ENCODE measurements at regions not wholly inside any gene's neighbourhood (a gene's known extent, or its start where the extent isn't known, plus 50 kb on each side); places are given as distances from the start of the nearest gene placed in this dataset.

- H3K27ac ChIP-seq (ENCODE audit: insufficient read depth, low read length) = no peak overlapping the region
- TF ChIP-seq CTCF (conservative IDR thresholded peaks at IDR 0.05 in 1 of 2, IDR thresholded peaks at IDR 0.05 in 1 of 2; ENCODE audit: low read depth in 1 of 2, low read length in 2 of 2) (no peak), EZH2 (IDR thresholded peaks at IDR 0.05; ENCODE audit: low read length, missing control alignments) (no peak)
- no peak for DNase-seq (ENCODE audit: low read depth in 2 of 2)
- no peak overlapping the region for H3K4me3 ChIP-seq (replicated peaks in 1 of 4; ENCODE audit: control extremely low read depth in 1 of 4, insufficient read depth in 1 of 4, low read depth in 3 of 4, low read length in 4 of 4)
- H3K27me3 ChIP-seq (ENCODE audit: control insufficient read depth, insufficient read depth, low read length) = no peaks in the 10 kb centered on the region
- no peaks in the 10 kb centered on the region for H3K79me2 ChIP-seq (ENCODE audit: control insufficient read depth, insufficient read depth, low read length)
- no peaks in the 10 kb centered on the region for H4K20me1 ChIP-seq (ENCODE audit: control insufficient read depth, extremely low read depth, insufficient read depth, low read length)
- H3K36me3 ChIP-seq (ENCODE audit: control insufficient read depth, insufficient read depth, low read length) = no peaks in the 10 kb centered on the region
- H3K4me2 ChIP-seq (ENCODE audit: extremely low read depth, insufficient read depth, low read length) = no peak overlapping the region
- H2AFZ ChIP-seq (ENCODE audit: low read length) = no peak overlapping the region
- H3K4me1 ChIP-seq (ENCODE audit: control insufficient read depth, extremely low read depth, insufficient read depth, low read length) = no peaks in the 10 kb centered on the region
- H3K9me3 ChIP-seq (ENCODE audit: control insufficient read depth, insufficient read depth, low read depth, low read length) = no peaks in the 10 kb centered on the region
- H3K9ac ChIP-seq (ENCODE audit: insufficient read depth, low read length) = no peak overlapping the region
Measured at GRCh38 chr9:17024129-17024528, 110.7 kb upstream of the CNTLN start.

GRCh38 chr9:17021387-17021970, 113.4 kb upstream of the CNTLN start:
- Histone ChIP-seq H3K36me3 (ENCODE audit: control insufficient read depth, insufficient read depth, low read length) (no peaks in the 10 kb centered on the region), H3K79me2 (ENCODE audit: control insufficient read depth, insufficient read depth, low read length) (no peaks in the 10 kb centered on the region), H3K27ac (ENCODE audit: insufficient read depth, low read length) (no peak overlapping the region), H3K4me2 (ENCODE audit: extremely low read depth, insufficient read depth, low read length) (no peak overlapping the region), H4K20me1 (ENCODE audit: control insufficient read depth, extremely low read depth, insufficient read depth, low read length) (no peaks in the 10 kb centered on the region), H3K4me3 (replicated peaks in 1 of 4; ENCODE audit: control extremely low read depth in 1 of 4, insufficient read depth in 1 of 4, low read depth in 3 of 4, low read length in 4 of 4) (no peak overlapping the region), H2AFZ (ENCODE audit: low read length) (no peak overlapping the region), H3K4me1 (ENCODE audit: control insufficient read depth, extremely low read depth, insufficient read depth, low read length) (peaks cover 2% of the 10 kb centered on the region), H3K9me3 (ENCODE audit: control insufficient read depth, insufficient read depth, low read depth, low read length) (no peaks in the 10 kb centered on the region), H3K27me3 (ENCODE audit: control insufficient read depth, insufficient read depth, low read length) (no peaks in the 10 kb centered on the region), H3K9ac (ENCODE audit: insufficient read depth, low read length) (no peak overlapping the region)
- DNase-seq (ENCODE audit: low read depth in 2 of 2) = peak; percentile 6 to 77
- no peak for TF ChIP-seq EZH2 (IDR thresholded peaks at IDR 0.05; ENCODE audit: low read length, missing control alignments)
- no peak for TF ChIP-seq CTCF (conservative IDR thresholded peaks at IDR 0.05 in 1 of 2, IDR thresholded peaks at IDR 0.05 in 1 of 2; ENCODE audit: low read depth in 1 of 2, low read length in 2 of 2)

- Histone ChIP-seq H3K4me2 (ENCODE audit: extremely low read depth, insufficient read depth, low read length) (no peak overlapping the region), H3K36me3 (ENCODE audit: control insufficient read depth, insufficient read depth, low read length) (no peaks in the 10 kb centered on the region), H3K27ac (ENCODE audit: insufficient read depth, low read length) (no peak overlapping the region), H3K9me3 (ENCODE audit: control insufficient read depth, insufficient read depth, low read depth, low read length) (no peaks in the 10 kb centered on the region), H3K27me3 (ENCODE audit: control insufficient read depth, insufficient read depth, low read length) (no peaks in the 10 kb centered on the region), H4K20me1 (ENCODE audit: control insufficient read depth, extremely low read depth, insufficient read depth, low read length) (no peaks in the 10 kb centered on the region), H2AFZ (ENCODE audit: low read length) (no peak overlapping the region), H3K4me3 (replicated peaks in 1 of 4; ENCODE audit: control extremely low read depth in 1 of 4, insufficient read depth in 1 of 4, low read depth in 3 of 4, low read length in 4 of 4) (no peak overlapping the region), H3K4me1 (ENCODE audit: control insufficient read depth, extremely low read depth, insufficient read depth, low read length) (peaks cover 2% of the 10 kb centered on the region), H3K9ac (ENCODE audit: insufficient read depth, low read length) (no peak overlapping the region), H3K79me2 (ENCODE audit: control insufficient read depth, insufficient read depth, low read length) (no peaks in the 10 kb centered on the region)
- DNase-seq (ENCODE audit: low read depth in 2 of 2) = peak in 1 of 2 donors; percentile 24
- no peak for TF ChIP-seq EZH2 (IDR thresholded peaks at IDR 0.05; ENCODE audit: low read length, missing control alignments)
- TF ChIP-seq CTCF (conservative IDR thresholded peaks at IDR 0.05 in 1 of 2, IDR thresholded peaks at IDR 0.05 in 1 of 2; ENCODE audit: low read depth in 1 of 2, low read length in 2 of 2) = no peak
Measured at GRCh38 chr9:17019398-17019797, 115.4 kb upstream of the CNTLN start.

All from fibroblast of lung (primary cell).